IMR-90 (cell line): ENCODE measurements at regions not wholly inside any gene's neighbourhood (a gene's known extent, or its start where the extent isn't known, plus 50 kb on each side); places are given as distances from the start of the nearest gene placed in this dataset.
A peak's percentile ranks its signal among the peaks of the same experiment; 100 is the strongest.

Experiments used
- ATAC-seq: fragments of 200-7000 bp; cut with Tn5 transposase; 2 replicates; pipeline ENCODE4 v1.9.1; 2020; ENCODE audit warnings: low read depth, mild to moderate bottlenecking, moderate library complexity
- BruUV-seq: library from RNA; stranded (reverse); fragments of 400-500 nt; replicated peaks from 2 replicates; lab custom pipeline; 2021; lab: Mats Ljungman, UMichigan
- CTCF ChIA-PET: fragments of 300-600 bp; formaldehyde crosslinking; extraction: SDS; loops from one replicate; lab custom pipeline; 2021; ENCODE audit warnings: antibody characterized with exemption; lab: Yijun Ruan, JAX
- POLR2A ChIA-PET: fragments of 300-600 bp; sonication (Branson Sonifier 250); formaldehyde crosslinking; loops from one replicate; lab custom pipeline; 2022; ENCODE audit warnings: antibody characterized with exemption; ENCODE audit not compliant: unreplicated experiment; lab: Charles Lee
- DNase-seq: peaks from one replicate; pipeline ENCODE4 v3.0.0; 2013
- H2AFZ ChIP-seq: replicated peaks from 2 replicates; pipeline ENCODE3; 2013; ENCODE audit warnings: low read length, mild to moderate bottlenecking; ENCODE audit not compliant: poor library complexity
- H2AK5ac ChIP-seq: 2 replicates; pipeline ENCODE4 v1.6.1; 2013; ENCODE audit warnings: low read depth, low read length, inconsistent platforms
- H2AK9ac ChIP-seq: replicated peaks from 2 replicates; pipeline ENCODE3; 2013; ENCODE audit warnings: mild to moderate bottlenecking, low read depth, low read length, moderate library complexity; ENCODE audit not compliant: poor library complexity
- H2BK120ac ChIP-seq: 2 replicates; pipeline ENCODE4 v1.6.1; 2013; ENCODE audit warnings: low read depth, low read length, inconsistent platforms
- H2BK15ac ChIP-seq: 3 replicates; pipeline ENCODE4 v1.6.1; 2013; ENCODE audit warnings: low read depth, low read length, inconsistent platforms
- H2BK20ac ChIP-seq: 2 replicates; pipeline ENCODE4 v1.6.1; 2013; ENCODE audit warnings: low read depth, mild to moderate bottlenecking, inconsistent platforms, low read length, moderate library complexity
- H2BK5ac ChIP-seq: 2 replicates; pipeline ENCODE4 v1.6.1; 2013; ENCODE audit warnings: mild to moderate bottlenecking, low read depth, low read length, inconsistent platforms; ENCODE audit not compliant: poor library complexity, severe bottlenecking
- H3K14ac ChIP-seq: replicated peaks from 2 replicates; pipeline ENCODE4 v1.6.1; 2013; ENCODE audit warnings: low read depth, low read length, inconsistent platforms
- H3K18ac ChIP-seq: 2 replicates; pipeline ENCODE4 v1.6.1; 2013; ENCODE audit warnings: low read depth, low read length, control low read depth
- H3K23ac ChIP-seq: 2 replicates; pipeline ENCODE4 v1.6.1; 2013; ENCODE audit warnings: low read depth, low read length, inconsistent platforms
- H3K27ac ChIP-seq: 2 replicates; pipeline ENCODE4 v1.5.1; 2013; ENCODE audit warnings: mild to moderate bottlenecking, control low read depth, low read length; ENCODE audit not compliant: insufficient read depth
- H3K27me3 ChIP-seq: 2 replicates; pipeline ENCODE4 v1.6.1; 2013; ENCODE audit warnings: low read length; ENCODE audit not compliant: control insufficient read depth, insufficient read depth
- H3K36me3 ChIP-seq: 2 replicates; pipeline ENCODE4 v1.6.1; 2013; ENCODE audit warnings: low read length, mixed read lengths; ENCODE audit not compliant: control insufficient read depth, insufficient read depth
- H3K4ac ChIP-seq: 2 replicates; pipeline ENCODE4 v1.6.1; 2013; ENCODE audit warnings: low read depth, low read length, inconsistent platforms
- H3K4me1 ChIP-seq: 2 replicates; pipeline ENCODE4 v1.6.1; 2013; ENCODE audit warnings: low read length, mixed read lengths; ENCODE audit not compliant: control insufficient read depth, insufficient read depth
- H3K4me2 ChIP-seq: 2 replicates; pipeline ENCODE4 v1.6.1; 2013; ENCODE audit warnings: low read depth, mild to moderate bottlenecking, control low read depth, low read length, moderate library complexity
- H3K4me3 ChIP-seq: 2 replicates; pipeline ENCODE4 v1.5.1; 2013; ENCODE audit warnings: low read depth, mild to moderate bottlenecking, control low read depth, low read length, moderate library complexity; ENCODE audit not compliant: insufficient read depth
- H3K56ac ChIP-seq: 2 replicates; pipeline ENCODE4 v1.6.1; 2013; ENCODE audit warnings: low read length, inconsistent platforms; ENCODE audit not compliant: insufficient read depth; ENCODE audit errors: extremely low read depth
- H3K79me1 ChIP-seq, 2 experiments: 2 replicates each; pipeline ENCODE4 v1.6.1; 2013; ENCODE audit warnings: low read length in 2 of 2, inconsistent platforms in 1 of 2, low read depth in 1 of 2
- H3K9ac ChIP-seq: 2 replicates; pipeline ENCODE4 v1.6.1; 2013; ENCODE audit warnings: low read depth, low read length, control low read depth
- H3K9me1 ChIP-seq: 2 replicates; pipeline ENCODE4 v1.6.1; 2013; ENCODE audit warnings: low read length, inconsistent platforms; ENCODE audit not compliant: insufficient read depth
- H3K9me3 ChIP-seq: 2 replicates; pipeline ENCODE4 v1.6.1; 2013; ENCODE audit warnings: low read length; ENCODE audit not compliant: control insufficient read depth, insufficient read depth
- H4K20me1 ChIP-seq: 2 replicates; pipeline ENCODE4 v1.6.1; 2013; ENCODE audit warnings: low read length, inconsistent platforms; ENCODE audit not compliant: insufficient read depth
- H4K5ac ChIP-seq: 2 replicates; pipeline ENCODE4 v1.6.1; 2013; ENCODE audit warnings: mild to moderate bottlenecking, low read depth, low read length, control low read depth
- H4K8ac ChIP-seq, 2 experiments: 2 replicates each; pipeline ENCODE4 v1.6.1; 2013; ENCODE audit warnings: low read depth in 2 of 2, low read length in 2 of 2, control low read depth in 1 of 2, inconsistent platforms in 1 of 2
- H4K91ac ChIP-seq: 2 replicates; pipeline ENCODE4 v1.6.1; 2013; ENCODE audit warnings: low read depth, low read length, inconsistent platforms; ENCODE audit not compliant: insufficient read depth
- BHLHE40 ChIP-seq: fragments of 150-350 bp; IDR thresholded peaks from 2 replicates; pipeline ENCODE4 v1.6.1; 2016; ENCODE audit warnings: mild to moderate bottlenecking, low read depth, low read length
- CHD1 ChIP-seq: IDR thresholded peaks from 2 replicates; pipeline ENCODE4 v1.6.1; 2012; ENCODE audit warnings: low read depth, low read length, improper control_type of control experiment
- MAFK ChIP-seq: IDR thresholded peaks from 2 replicates; pipeline ENCODE4 v1.6.1; 2012; ENCODE audit warnings: low read depth, low read length, improper control_type of control experiment
- MXI1 ChIP-seq: IDR thresholded peaks from 2 replicates; pipeline ENCODE4 v1.6.1; 2012; ENCODE audit warnings: low read depth, mild to moderate bottlenecking, low read length, moderate library complexity, borderline replicate concordance
- POLR2A ChIP-seq: IDR thresholded peaks from 2 replicates; pipeline ENCODE4 v1.6.1; 2012; ENCODE audit warnings: mild to moderate bottlenecking, low read depth, low read length
- RAD21 ChIP-seq: IDR thresholded peaks from 2 replicates; pipeline ENCODE4 v1.6.1; 2012; ENCODE audit warnings: low read length, improper control_type of control experiment
- RCOR1 ChIP-seq: IDR thresholded peaks from 2 replicates; pipeline ENCODE4 v1.6.1; 2012; ENCODE audit warnings: mild to moderate bottlenecking, low read length, improper control_type of control experiment; ENCODE audit not compliant: insufficient replicate concordance
- USF2 ChIP-seq: fragments of 150-350 bp; IDR thresholded peaks from 2 replicates; pipeline ENCODE4 v1.6.1; 2017; ENCODE audit warnings: mild to moderate bottlenecking, antibody characterized with exemption, low read length, low read depth
- WGBS, 2 experiments: methylation state at CpG; one replicate each; pipeline versions ENCODE4 v1.1.5 to v1.1.7; 2013; ENCODE audit warnings: missing lambda C conversion rate in 2 of 2; ENCODE audit not compliant: insufficient read length in 1 of 2; ENCODE audit errors: extremely low coverage in 2 of 2; 5-methylcytosine and 5-hydroxymethylcytosine counted together
- dilution Hi-C: fragments of 300-500 bp; cut with HindIII; formaldehyde crosslinking; loops from one replicate; pipeline ENCODE4 v1.14.3; 2018; ENCODE audit warnings: low sequenced_read_pairs; ENCODE audit not compliant: unreplicated experiment
- in situ Hi-C: fragments of 300-500 bp; cut with MboI; formaldehyde crosslinking; loops from 3 replicates; pipeline ENCODE4 v1.14.3; 2019; ENCODE audit warnings: low sequenced_read_pairs, inconsistent platforms, mixed read lengths
- intact Hi-C: fragments of 100-400 bp; cut with micrococcal nuclease; formaldehyde crosslinking; loops from 2 replicates; pipeline ENCODE4 v1.10.0; 2022

GRCh38 chr16:88286301-88286923 is 96.3 kb upstream of the ZNF469 start:
- H4K20me1 ChIP-seq: no peaks in the 10 kb centered on the region
- H3K18ac ChIP-seq: no peak overlapping the region
- peaks cover 8% of the 10 kb centered on the region for H3K4me1 ChIP-seq
- 0 out of 2 replicates have a peak overlapping the region, but pooled peaks have one; percentile 9 for H3K4ac ChIP-seq
- H2BK120ac ChIP-seq: no peak overlapping the region
- no peak overlapping the region for H3K4me2 ChIP-seq
- no peak overlapping the region for H2AK5ac ChIP-seq
- H3K23ac ChIP-seq: no peak overlapping the region
- no peak overlapping the region for H3K4me3 ChIP-seq
- TF ChIP-seq POLR2A (no peak), RAD21 (no peak), USF2 (no peak), MXI1 (no peak), MAFK (no peak), CHD1 (no peak), RCOR1 (no peak), BHLHE40 (no peak)
- peaks cover 14% of the 10 kb centered on the region for H3K9me3 ChIP-seq
- ChIA-PET CTCF (interaction anchor here (0.6 kb wide), 1 partner anchor 225 kb away, joined by 3 read pairs; no protein-coding TSS in a partner anchor), POLR2A (no interaction called here)
- no TSS peak for BruUV-seq
- H3K14ac ChIP-seq: no peak overlapping the region
- H3K27ac ChIP-seq: no peak overlapping the region
- no peak overlapping the region for H2BK5ac ChIP-seq
- no peaks in the 10 kb centered on the region for H3K36me3 ChIP-seq
- no peak overlapping the region for H2AFZ ChIP-seq
- dilution Hi-C loops: no loop called here
- no peak overlapping the region for H4K5ac ChIP-seq
- H3K9ac ChIP-seq: no peak overlapping the region
- no peaks in the 10 kb centered on the region for H3K27me3 ChIP-seq
- no peaks in the 10 kb centered on the region; a peak in 1 of 4 replicates for H3K79me1 ChIP-seq
- H3K9me1 ChIP-seq: peaks cover 3% of the 10 kb centered on the region; the same call in 1 of the 2 replicates
- H2BK15ac ChIP-seq: no peak overlapping the region
- DNase-seq: no peak
- intact Hi-C loops: no loop called here
- H3K56ac ChIP-seq: no peak overlapping the region
- in situ Hi-C loops: no loop called here
- ATAC-seq: no peak
- 82% methylated on average over 5 of the region's 10 CpGs; no CpG with 5 or more reads in 1 of the 2 experiments for WGBS, 2 experiments
- no peak overlapping the region for H4K91ac ChIP-seq
- no peak overlapping the region for H2AK9ac ChIP-seq
- H2BK20ac ChIP-seq: no peak overlapping the region
- no peak overlapping the region for H4K8ac ChIP-seq
